GM18868 (cell line): ENCODE measurements at regions not wholly inside any gene's neighbourhood (a gene's known extent, or its start where the extent isn't known, plus 50 kb on each side); places are given as distances from the start of the nearest gene placed in this dataset.

Source experiments
- ATAC-seq: cut with Tn5 transposase; IDR thresholded peaks from one replicate; pipeline ENCODE4 v1.9.1; 2021; ENCODE audit warnings: mild to moderate bottlenecking, moderate library complexity; ENCODE audit not compliant: unreplicated experiment

- no peak for ATAC-seq
Observed at GRCh38 chr19:31121501-31121900, 227.7 kb downstream of the TSHZ3 start.

- ATAC-seq, result no peak
Observed at GRCh38 chr19:31120952-31121351, 228.3 kb downstream of the TSHZ3 start.

- ATAC-seq, result no peak
Observed at GRCh38 chr19:31119951-31120690, 229.1 kb downstream of the TSHZ3 start.

- no peak for ATAC-seq
Observed at GRCh38 chr19:31118986-31119385, 230.2 kb downstream of the TSHZ3 start.

GRCh38 chr19:31118287-31118955 lies 230.8 kb downstream of the TSHZ3 start:
- no peak for ATAC-seq

GRCh38 chr19:31114585-31114984 lies 234.7 kb downstream of the TSHZ3 start:
- ATAC-seq, result no peak

GRCh38 chr19:31113293-31113692 lies 235.9 kb downstream of the TSHZ3 start:
- ATAC-seq, result no peak

GRCh38 chr19:31112158-31112557 lies 237.1 kb downstream of the TSHZ3 start:
- ATAC-seq, result no peak

- ATAC-seq, result no peak
Observed at GRCh38 chr19:31111741-31112140, 237.5 kb downstream of the TSHZ3 start.

GRCh38 chr19:31110336-31110735 lies 238.9 kb downstream of the TSHZ3 start:
- ATAC-seq, result no peak

GRCh38 chr19:31109636-31110035 lies 239.6 kb downstream of the TSHZ3 start:
- no peak for ATAC-seq

GRCh38 chr19:31107096-31107495 lies 242.1 kb downstream of the TSHZ3 start:
- ATAC-seq, result no peak

GRCh38 chr19:31105761-31106160 lies 243.5 kb downstream of the TSHZ3 start:
- ATAC-seq, result no peak

- no peak for ATAC-seq
Observed at GRCh38 chr19:31104451-31104850, 244.8 kb downstream of the TSHZ3 start.

GRCh38 chr19:31103228-31103627 lies 246.0 kb downstream of the TSHZ3 start:
- ATAC-seq, result no peak

GRCh38 chr19:31102674-31103073 lies 246.6 kb downstream of the TSHZ3 start:
- ATAC-seq, result no peak

- no peak for ATAC-seq
Observed at GRCh38 chr19:31100981-31101380, 248.3 kb downstream of the TSHZ3 start.

GRCh38 chr19:31100206-31100590 lies 249.0 kb downstream of the TSHZ3 start:
- no peak for ATAC-seq

GRCh38 chr19:31099515-31100205 lies 249.6 kb downstream of the TSHZ3 start:
- no peak for ATAC-seq

GRCh38 chr19:31098836-31099235 lies 250.4 kb downstream of the TSHZ3 start:
- no peak for ATAC-seq

GRCh38 chr19:31096935-31097545 lies 252.2 kb downstream of the TSHZ3 start:
- ATAC-seq, result no peak
